T-helper 1 cell treated with Interleukin-12 subunit alpha and Interleukin-12 subunit beta and Interleukin-4 antibody, amounts not matched to agents 30 μg/mL and 1 μg/mL, for 36 hours (primary cell): ENCODE measurements at regions not wholly inside any gene's neighbourhood (a gene's known extent, or its start where the extent isn't known, plus 50 kb on each side); places are given as distances from the start of the nearest gene placed in this dataset.

Experiments
- H3K27ac Mint-ChIP-seq: one replicate; pipeline ENCODE4 v1.8.0; 2021; ENCODE audit warnings: mild to moderate bottlenecking, mixed read lengths
- H3K27me3 Mint-ChIP-seq: one replicate; pipeline ENCODE4 v1.8.0; 2021; ENCODE audit warnings: low read depth, mixed read lengths
- H3K36me3 Mint-ChIP-seq: one replicate; pipeline ENCODE4 v1.8.0; 2021; ENCODE audit warnings: low read depth, mixed read lengths
- H3K4me1 Mint-ChIP-seq: one replicate; pipeline ENCODE4 v1.8.0; 2021; ENCODE audit warnings: low read depth, mixed read lengths
- H3K4me3 Mint-ChIP-seq: one replicate; pipeline ENCODE4 v1.8.0; 2021; ENCODE audit warnings: mild to moderate bottlenecking, moderate library complexity, mixed read lengths
- H3K9me3 Mint-ChIP-seq: one replicate; pipeline ENCODE4 v1.8.0; 2021; ENCODE audit warnings: mixed read lengths

DNA sequence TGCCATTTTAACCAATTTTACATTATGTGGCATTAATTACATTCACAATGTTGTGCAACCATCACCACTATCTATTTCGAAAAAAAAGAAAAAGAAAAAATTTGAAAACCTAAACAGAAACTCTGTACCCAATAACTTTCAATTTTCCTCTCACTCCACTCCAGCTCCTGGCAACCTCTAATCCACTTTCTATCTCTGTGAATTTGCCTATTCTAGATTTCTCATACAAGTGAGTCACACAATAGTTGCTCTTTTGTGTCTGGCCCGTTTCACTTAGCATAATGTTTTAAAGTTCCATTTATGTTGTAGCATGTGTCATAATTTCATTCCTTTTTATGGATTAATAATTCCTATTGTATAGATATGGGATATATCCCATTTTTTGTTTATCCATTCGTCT, 53.3 kb upstream of the TBC1D5 start:
- Mint-ChIP-seq H3K9me3 (peaks cover 10% of the 10 kb centered on the region), H3K4me1 (no peaks in the 10 kb centered on the region), H3K27me3 (no peaks in the 10 kb centered on the region), H3K4me3 (no peak overlapping the region), H3K27ac (no peak overlapping the region), H3K36me3 (peaks cover 20% of the 10 kb centered on the region)

DNA sequence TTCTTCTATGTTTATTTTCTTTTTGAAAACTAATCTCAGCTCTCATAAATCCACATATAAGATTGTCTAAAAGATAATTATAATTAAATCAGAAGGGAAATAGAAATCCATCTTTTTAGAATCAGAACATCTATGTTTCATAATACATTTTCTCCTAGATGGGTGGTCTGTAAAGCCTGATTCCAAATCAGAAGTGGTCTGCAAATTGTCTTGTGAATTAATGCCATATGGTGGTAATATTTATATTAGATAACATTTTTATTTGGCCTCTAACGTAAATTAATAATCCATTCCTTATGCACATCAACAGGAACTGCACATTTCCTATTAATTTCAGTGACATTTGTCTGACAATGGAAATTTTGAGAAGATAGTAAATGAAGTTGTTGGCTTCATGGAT, 52.8 kb upstream of the TBC1D5 start:
- no peaks in the 10 kb centered on the region for H3K4me1 Mint-ChIP-seq
- H3K9me3 Mint-ChIP-seq = peaks cover 11% of the 10 kb centered on the region
- no peak overlapping the region for H3K27ac Mint-ChIP-seq
- no peak overlapping the region for H3K4me3 Mint-ChIP-seq
- H3K27me3 Mint-ChIP-seq = no peaks in the 10 kb centered on the region
- H3K36me3 Mint-ChIP-seq = peaks cover 20% of the 10 kb centered on the region

DNA sequence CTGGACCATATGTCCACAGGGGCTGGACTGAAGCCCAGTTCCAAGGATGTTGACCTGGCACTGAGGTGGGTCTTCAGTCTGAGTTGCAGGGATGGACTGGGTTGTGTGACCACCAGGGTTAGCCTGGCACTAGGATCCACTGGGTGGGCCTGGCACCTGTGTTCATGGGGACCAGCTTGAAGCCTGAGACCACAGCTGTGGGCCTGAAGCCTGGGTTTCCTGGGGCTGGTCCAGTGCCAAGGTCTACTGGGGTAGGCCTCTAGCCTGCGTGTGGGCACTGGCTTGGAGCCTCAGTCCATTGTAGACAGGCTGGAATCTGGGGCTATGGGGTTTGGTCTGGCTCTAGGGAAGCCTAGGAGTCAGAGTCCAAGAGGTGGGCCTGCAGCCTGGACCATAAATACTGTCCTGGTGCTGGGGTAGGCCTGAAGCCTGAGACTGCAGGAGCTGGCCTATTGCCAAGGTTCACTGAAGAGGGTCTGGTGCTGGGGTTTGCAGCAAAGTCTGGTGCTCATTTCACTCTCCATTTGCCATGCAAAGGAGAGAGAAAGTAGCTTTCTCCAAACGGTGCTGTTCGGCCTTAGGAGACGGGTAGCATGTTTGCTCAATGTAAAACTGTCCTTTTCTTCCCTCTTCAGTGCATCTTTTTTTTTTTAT, 51.2 kb upstream of the TBC1D5 start:
- Mint-ChIP-seq H3K4me3 (no peak overlapping the region), H3K27me3 (no peaks in the 10 kb centered on the region), H3K9me3 (peaks cover 21% of the 10 kb centered on the region)

More for the DNA sequence above, 51.2 kb upstream of the TBC1D5 start:
- Mint-ChIP-seq H3K27ac (no peak overlapping the region), H3K36me3 (peaks cover 29% of the 10 kb centered on the region), H3K4me1 (no peaks in the 10 kb centered on the region)
